ENCODE measurements at regions not wholly inside any gene's neighbourhood (a gene's known extent, or its start where the extent isn't known, plus 50 kb on each side); places are given as distances from the start of the nearest gene placed in this dataset.

DNA sequence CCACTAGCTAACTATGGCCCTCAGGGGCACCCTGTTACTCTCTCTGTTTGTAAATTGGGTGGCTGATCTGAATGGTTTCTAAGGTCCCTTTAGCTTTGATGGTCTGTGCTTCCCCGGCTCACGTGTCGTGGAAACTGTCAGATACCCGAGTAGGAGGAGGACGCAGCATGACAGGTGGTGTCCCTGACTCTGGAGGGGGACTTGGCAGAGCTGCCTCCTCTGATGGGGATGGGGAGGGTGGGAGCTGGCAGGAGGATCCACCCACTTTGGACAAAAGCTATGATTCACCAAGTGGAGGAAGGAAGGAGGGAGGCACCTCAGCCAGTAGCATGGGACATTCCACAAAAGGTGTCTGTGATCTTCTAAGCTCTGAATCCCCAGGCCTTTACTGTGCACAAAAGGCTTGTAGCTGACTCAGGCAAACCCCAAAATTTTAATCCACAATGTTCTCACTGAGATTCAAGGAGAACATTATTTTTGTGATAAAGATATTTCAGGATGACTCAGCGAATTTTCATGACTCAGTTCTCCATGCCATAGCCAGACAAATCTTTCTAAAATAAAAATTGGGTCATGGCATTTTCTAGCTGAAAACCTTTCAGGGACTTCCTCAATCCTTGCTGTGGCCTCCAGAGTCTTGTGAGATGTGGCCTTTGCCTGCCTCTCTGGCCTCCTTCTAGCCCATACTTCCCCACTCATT lies 131.0 kb upstream of the BRINP1 start:
- Histone ChIP-seq H3K4me3 (ENCODE audit: low read length in 2 of 2) (no peak overlapping the region), H3K9me3 (ENCODE audit: control insufficient read depth in 2 of 2, low read length in 2 of 2) (no peaks in the 10 kb centered on the region), H3K4me1 (ENCODE audit: control insufficient read depth, insufficient read depth, low read length) (no peaks in the 10 kb centered on the region), H3K9ac (ENCODE audit: low read length in 2 of 2) (no peak overlapping the region), H3K27ac (ENCODE audit: low read length) (no peak overlapping the region), H3K27me3 (ENCODE audit: control insufficient read depth in 1 of 2, insufficient read depth in 2 of 2, low read length in 2 of 2) (no peaks in the 10 kb centered on the region), H3K36me3 (ENCODE audit: control insufficient read depth in 2 of 2, insufficient read depth in 2 of 2, low read length in 2 of 2) (no peaks in the 10 kb centered on the region)

DNA sequence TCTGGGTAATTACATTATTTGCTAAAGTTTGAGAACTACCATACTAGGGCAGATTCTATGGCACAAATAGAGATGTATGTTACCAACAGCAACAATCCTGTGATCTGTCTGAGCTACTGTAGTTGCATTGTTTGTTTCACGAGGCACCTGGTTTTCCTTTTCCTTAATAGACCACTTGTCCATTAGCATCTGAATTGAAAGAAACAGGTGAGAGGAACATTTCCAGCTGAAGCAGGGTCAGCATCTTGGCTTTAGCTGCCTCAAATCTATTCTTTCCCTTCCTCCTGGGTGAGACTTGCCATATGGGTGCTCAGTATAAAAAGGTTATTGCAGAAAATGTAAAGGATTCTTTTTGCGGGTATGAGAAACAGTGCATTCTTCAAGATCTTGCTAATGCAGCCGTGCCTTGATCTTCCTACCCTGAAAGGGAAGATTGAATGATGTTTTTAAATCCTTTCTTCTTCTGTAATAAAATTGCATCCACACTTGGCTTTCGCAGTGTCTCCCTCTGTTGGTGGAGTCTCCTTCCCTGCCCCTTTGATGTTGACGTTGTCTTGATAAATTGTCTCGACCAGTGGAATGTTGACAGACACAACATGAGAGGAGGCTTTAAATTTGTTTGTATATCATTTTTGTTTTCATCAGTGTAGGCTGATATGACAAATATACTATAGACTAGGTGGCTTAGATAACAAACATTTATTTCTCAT lies 118.0 kb upstream of the BRINP1 start:
- H3K9me3 ChIP-seq (ENCODE audit: control insufficient read depth in 2 of 2, low read length in 2 of 2), result no peaks in the 10 kb centered on the region
- H3K4me3 ChIP-seq (ENCODE audit: low read length in 2 of 2), result no peak overlapping the region
- no peaks in the 10 kb centered on the region for H3K4me1 ChIP-seq (ENCODE audit: control insufficient read depth, insufficient read depth, low read length)
- H3K9ac ChIP-seq (ENCODE audit: low read length in 2 of 2), result no peak overlapping the region
- H3K27ac ChIP-seq (ENCODE audit: low read length), result no peak overlapping the region
- H3K27me3 ChIP-seq (ENCODE audit: control insufficient read depth in 1 of 2, insufficient read depth in 2 of 2, low read length in 2 of 2), result no peaks in the 10 kb centered on the region
- no peaks in the 10 kb centered on the region for H3K36me3 ChIP-seq (ENCODE audit: control insufficient read depth in 2 of 2, insufficient read depth in 2 of 2, low read length in 2 of 2)

DNA sequence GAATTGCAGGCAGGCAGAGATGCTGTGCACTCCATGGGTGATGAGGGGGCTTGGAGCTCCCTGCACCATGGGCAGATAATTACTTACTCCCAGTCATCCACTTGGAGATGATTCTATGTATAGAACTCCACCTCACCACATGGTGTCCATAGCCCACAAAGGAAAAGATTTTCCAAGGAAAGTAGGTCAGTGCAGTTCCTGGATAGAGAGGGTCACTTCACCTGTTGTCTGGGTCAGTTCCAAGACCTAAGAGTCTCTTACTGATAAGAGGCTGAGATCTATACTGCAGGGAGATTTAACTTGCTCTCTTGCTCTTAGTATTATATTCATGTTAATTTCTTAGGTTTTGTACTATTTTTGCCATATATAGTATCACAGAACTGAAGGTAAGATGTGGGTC lies 113.9 kb upstream of the BRINP1 start:
- Histone ChIP-seq H3K27ac (ENCODE audit: low read length) (no peak overlapping the region), H3K4me1 (ENCODE audit: control insufficient read depth, insufficient read depth, low read length) (no peaks in the 10 kb centered on the region), H3K9ac (ENCODE audit: low read length in 2 of 2) (no peak overlapping the region), H3K9me3 (ENCODE audit: control insufficient read depth in 2 of 2, low read length in 2 of 2) (no peaks in the 10 kb centered on the region), H3K36me3 (ENCODE audit: control insufficient read depth in 2 of 2, insufficient read depth in 2 of 2, low read length in 2 of 2) (no peaks in the 10 kb centered on the region), H3K27me3 (ENCODE audit: control insufficient read depth in 1 of 2, insufficient read depth in 2 of 2, low read length in 2 of 2) (no peaks in the 10 kb centered on the region), H3K4me3 (ENCODE audit: low read length in 2 of 2) (no peak overlapping the region)

DNA sequence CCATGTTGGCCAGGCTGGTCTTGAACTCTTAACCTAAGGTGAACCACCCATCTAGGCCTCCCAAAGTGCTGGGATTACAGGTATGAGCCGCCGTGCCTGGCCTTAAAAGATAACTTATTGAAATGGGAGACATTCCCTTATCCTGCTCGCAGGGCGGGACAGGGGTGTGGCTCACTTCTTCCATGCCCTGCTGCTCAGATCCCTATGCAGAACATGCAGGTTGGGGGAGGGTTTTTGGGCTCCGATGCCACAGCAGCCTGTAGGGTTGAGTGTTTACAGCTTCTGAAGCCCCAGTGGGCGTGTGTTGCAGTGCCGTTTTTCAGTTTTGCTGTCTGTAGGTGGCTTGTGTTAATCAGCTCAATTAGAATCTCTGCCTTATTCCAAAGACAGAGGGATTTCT lies 108.0 kb upstream of the BRINP1 start:
- no peak overlapping the region for H3K4me3 ChIP-seq (ENCODE audit: low read length in 2 of 2)
- no peaks in the 10 kb centered on the region for H3K27me3 ChIP-seq (ENCODE audit: control insufficient read depth in 1 of 2, insufficient read depth in 2 of 2, low read length in 2 of 2)
- no peaks in the 10 kb centered on the region for H3K36me3 ChIP-seq (ENCODE audit: control insufficient read depth in 2 of 2, insufficient read depth in 2 of 2, low read length in 2 of 2)
- H3K9ac ChIP-seq (ENCODE audit: low read length in 2 of 2), result no peak overlapping the region
- H3K4me1 ChIP-seq (ENCODE audit: control insufficient read depth, insufficient read depth, low read length), result no peaks in the 10 kb centered on the region
- H3K9me3 ChIP-seq (ENCODE audit: control insufficient read depth in 2 of 2, low read length in 2 of 2), result no peaks in the 10 kb centered on the region
- no peak overlapping the region for H3K27ac ChIP-seq (ENCODE audit: low read length)

DNA sequence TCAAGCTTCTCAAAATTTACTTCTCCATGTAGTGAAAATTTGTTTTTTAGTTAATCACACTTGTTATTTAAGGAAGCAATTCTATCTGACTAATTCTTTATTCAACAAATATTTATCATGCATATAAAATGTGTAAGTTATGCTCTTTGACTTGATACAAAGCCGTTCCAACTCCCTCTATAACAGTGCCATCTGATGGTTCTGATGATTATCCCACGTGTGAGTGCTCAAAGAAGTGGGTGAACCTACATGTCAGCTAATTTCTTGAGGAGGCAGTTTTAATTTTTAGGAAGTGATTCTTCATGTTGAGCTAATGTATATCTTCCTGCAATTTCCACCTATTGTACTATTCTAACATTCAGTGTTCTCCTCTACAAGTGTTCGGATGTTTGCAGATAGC lies 88.8 kb upstream of the BRINP1 start:
- Histone ChIP-seq H3K27ac (ENCODE audit: low read length) (no peak overlapping the region), H3K4me1 (ENCODE audit: control insufficient read depth, insufficient read depth, low read length) (no peaks in the 10 kb centered on the region), H3K9me3 (ENCODE audit: control insufficient read depth in 2 of 2, low read length in 2 of 2) (no peaks in the 10 kb centered on the region), H3K27me3 (ENCODE audit: control insufficient read depth in 1 of 2, insufficient read depth in 2 of 2, low read length in 2 of 2) (no peaks in the 10 kb centered on the region), H3K36me3 (ENCODE audit: control insufficient read depth in 2 of 2, insufficient read depth in 2 of 2, low read length in 2 of 2) (no peaks in the 10 kb centered on the region), H3K4me3 (ENCODE audit: low read length in 2 of 2) (no peak overlapping the region), H3K9ac (ENCODE audit: low read length in 2 of 2) (no peak overlapping the region)

DNA sequence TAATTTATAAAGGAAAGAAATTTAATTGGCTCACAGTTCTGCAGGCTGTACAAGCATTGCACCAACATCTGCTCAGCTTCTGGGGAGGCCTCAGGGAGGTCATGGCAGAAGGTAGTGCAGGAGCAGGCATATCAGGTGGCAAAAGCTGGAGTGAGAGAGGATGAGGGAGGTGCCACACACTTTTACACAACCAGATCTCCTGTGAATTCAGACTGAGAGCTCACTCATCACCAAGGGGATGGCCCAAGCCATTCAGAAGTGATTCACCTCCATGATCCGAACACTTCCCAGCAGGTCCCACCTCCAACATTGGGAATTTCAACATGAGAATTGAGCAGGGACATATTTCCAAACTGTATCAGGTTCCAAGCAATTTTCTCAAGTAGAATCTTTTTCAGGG lies 84.7 kb upstream of the BRINP1 start:
- H3K4me1 ChIP-seq (ENCODE audit: control insufficient read depth, insufficient read depth, low read length), result no peaks in the 10 kb centered on the region
- H3K9ac ChIP-seq (ENCODE audit: low read length in 2 of 2), result no peak overlapping the region
- no peak overlapping the region for H3K4me3 ChIP-seq (ENCODE audit: low read length in 2 of 2)
- H3K9me3 ChIP-seq (ENCODE audit: control insufficient read depth in 2 of 2, low read length in 2 of 2), result peaks cover 2 to 4% of the 10 kb centered on the region in 2 donors
- H3K36me3 ChIP-seq (ENCODE audit: control insufficient read depth in 2 of 2, insufficient read depth in 2 of 2, low read length in 2 of 2), result no peaks in the 10 kb centered on the region
- no peak overlapping the region for H3K27ac ChIP-seq (ENCODE audit: low read length)
- H3K27me3 ChIP-seq (ENCODE audit: control insufficient read depth in 1 of 2, insufficient read depth in 2 of 2, low read length in 2 of 2), result peaks cover 0 to 2% of the 10 kb centered on the region in 2 donors

DNA sequence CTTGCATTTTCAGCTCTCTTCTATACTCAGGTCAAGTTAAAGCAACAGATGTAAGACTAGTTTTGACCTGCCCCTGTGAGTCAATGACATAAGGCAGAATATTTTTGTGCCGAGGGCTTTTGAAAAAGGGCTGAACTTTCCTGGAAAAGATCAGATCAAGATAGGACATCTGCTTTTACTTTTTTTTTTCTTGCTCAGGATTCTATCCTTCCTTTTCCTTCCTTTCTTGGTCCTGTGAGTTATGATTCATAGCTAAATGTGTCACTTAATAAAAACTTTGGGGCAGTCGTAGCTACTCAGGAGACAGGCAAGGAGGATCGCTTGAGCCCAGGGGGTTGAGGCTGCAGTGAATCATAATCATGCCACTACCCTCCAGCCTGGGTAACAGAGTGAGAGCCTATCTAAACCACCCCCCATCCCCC lies 84.3 kb upstream of the BRINP1 start:
- Histone ChIP-seq H3K27ac (ENCODE audit: low read length) (no peak overlapping the region), H3K9ac (ENCODE audit: low read length in 2 of 2) (no peak overlapping the region), H3K4me1 (ENCODE audit: control insufficient read depth, insufficient read depth, low read length) (no peaks in the 10 kb centered on the region), H3K36me3 (ENCODE audit: control insufficient read depth in 2 of 2, insufficient read depth in 2 of 2, low read length in 2 of 2) (no peaks in the 10 kb centered on the region), H3K27me3 (ENCODE audit: control insufficient read depth in 1 of 2, insufficient read depth in 2 of 2, low read length in 2 of 2) (peaks cover 0 to 2% of the 10 kb centered on the region in 2 donors), H3K4me3 (ENCODE audit: low read length in 2 of 2) (no peak overlapping the region), H3K9me3 (ENCODE audit: control insufficient read depth in 2 of 2, low read length in 2 of 2) (peaks cover 2 to 4% of the 10 kb centered on the region in 2 donors)

DNA sequence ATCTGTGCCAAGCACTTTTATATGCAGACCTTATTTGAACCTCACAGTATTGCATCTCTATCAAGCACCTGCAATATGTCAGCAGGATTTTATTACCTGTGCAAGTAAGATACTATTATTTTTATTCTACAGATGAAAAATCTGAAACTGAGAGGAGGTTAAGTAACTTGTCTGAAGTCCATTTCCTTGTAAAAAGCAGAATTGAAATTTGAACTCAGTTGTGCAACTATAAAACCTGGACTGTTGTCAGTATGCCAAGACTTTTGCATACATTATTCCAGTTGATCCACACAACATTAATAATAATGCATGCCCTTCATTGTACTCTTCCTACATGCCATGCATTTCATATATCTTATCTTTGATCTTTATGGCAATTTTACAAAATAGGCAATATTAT lies 82.2 kb upstream of the BRINP1 start:
- Histone ChIP-seq H3K36me3 (ENCODE audit: control insufficient read depth in 2 of 2, insufficient read depth in 2 of 2, low read length in 2 of 2) (no peaks in the 10 kb centered on the region), H3K4me1 (ENCODE audit: control insufficient read depth, insufficient read depth, low read length) (no peaks in the 10 kb centered on the region), H3K4me3 (ENCODE audit: low read length in 2 of 2) (no peak overlapping the region), H3K27ac (ENCODE audit: low read length) (no peak overlapping the region), H3K9me3 (ENCODE audit: control insufficient read depth in 2 of 2, low read length in 2 of 2) (peaks cover 2 to 4% of the 10 kb centered on the region in 2 donors), H3K9ac (ENCODE audit: low read length in 2 of 2) (no peak overlapping the region), H3K27me3 (ENCODE audit: control insufficient read depth in 1 of 2, insufficient read depth in 2 of 2, low read length in 2 of 2) (peaks cover 0 to 2% of the 10 kb centered on the region in 2 donors)

DNA sequence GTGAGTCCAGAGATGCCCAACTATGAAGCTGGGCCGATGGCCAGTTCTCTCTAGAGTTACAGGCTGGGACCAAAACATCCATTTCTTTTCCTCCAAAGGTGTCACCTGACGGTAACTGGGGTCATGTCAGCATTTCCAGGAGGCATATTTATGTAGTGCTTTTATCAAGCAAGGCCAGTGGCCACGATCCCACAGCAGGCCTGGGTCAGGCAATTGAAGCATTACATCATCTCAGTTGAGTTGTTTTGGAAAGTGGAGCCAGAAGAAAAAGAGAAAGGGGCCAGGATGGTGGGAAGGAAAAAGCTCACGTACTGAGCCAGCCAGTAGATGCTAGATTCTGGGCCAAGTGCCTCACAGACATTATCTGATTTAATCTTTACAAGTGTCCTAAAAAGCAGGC lies 73.9 kb upstream of the BRINP1 start:
- no peaks in the 10 kb centered on the region for H3K9me3 ChIP-seq (ENCODE audit: control insufficient read depth in 2 of 2, low read length in 2 of 2)

DNA sequence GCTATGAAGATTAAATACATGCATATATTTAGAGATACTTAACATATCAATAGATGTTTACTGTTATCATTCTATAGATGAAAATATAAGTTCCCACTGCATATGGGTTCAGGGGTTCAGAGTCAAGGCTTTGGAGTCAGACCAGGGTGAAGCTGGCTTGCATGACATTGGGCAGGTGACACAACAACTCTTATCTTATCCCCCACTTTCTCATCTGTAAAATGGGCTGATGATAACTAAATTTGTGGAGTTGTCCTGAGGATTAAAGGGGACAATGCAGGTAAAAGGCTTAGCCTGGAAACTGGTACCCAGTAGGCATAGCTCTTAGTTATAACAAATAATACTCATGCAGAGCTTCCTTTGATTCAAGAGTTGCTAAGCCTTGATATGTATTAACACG lies 72.6 kb upstream of the BRINP1 start:
- Histone ChIP-seq H3K27ac (ENCODE audit: low read length) (no peak overlapping the region), H3K36me3 (ENCODE audit: control insufficient read depth in 2 of 2, insufficient read depth in 2 of 2, low read length in 2 of 2) (no peaks in the 10 kb centered on the region), H3K9ac (ENCODE audit: low read length in 2 of 2) (no peak overlapping the region), H3K9me3 (ENCODE audit: control insufficient read depth in 2 of 2, low read length in 2 of 2) (no peaks in the 10 kb centered on the region), H3K4me3 (ENCODE audit: low read length in 2 of 2) (no peak overlapping the region), H3K27me3 (ENCODE audit: control insufficient read depth in 1 of 2, insufficient read depth in 2 of 2, low read length in 2 of 2) (no peaks in the 10 kb centered on the region), H3K4me1 (ENCODE audit: control insufficient read depth, insufficient read depth, low read length) (no peaks in the 10 kb centered on the region)

More for the DNA sequence above, 73.9 kb upstream of the BRINP1 start:
- H3K27ac ChIP-seq (ENCODE audit: low read length), result no peak overlapping the region
- no peaks in the 10 kb centered on the region for H3K36me3 ChIP-seq (ENCODE audit: control insufficient read depth in 2 of 2, insufficient read depth in 2 of 2, low read length in 2 of 2)
- H3K27me3 ChIP-seq (ENCODE audit: control insufficient read depth in 1 of 2, insufficient read depth in 2 of 2, low read length in 2 of 2), result no peaks in the 10 kb centered on the region
- no peaks in the 10 kb centered on the region for H3K4me1 ChIP-seq (ENCODE audit: control insufficient read depth, insufficient read depth, low read length)
- H3K4me3 ChIP-seq (ENCODE audit: low read length in 2 of 2), result no peak overlapping the region
- H3K9ac ChIP-seq (ENCODE audit: low read length in 2 of 2), result no peak overlapping the region

DNA sequence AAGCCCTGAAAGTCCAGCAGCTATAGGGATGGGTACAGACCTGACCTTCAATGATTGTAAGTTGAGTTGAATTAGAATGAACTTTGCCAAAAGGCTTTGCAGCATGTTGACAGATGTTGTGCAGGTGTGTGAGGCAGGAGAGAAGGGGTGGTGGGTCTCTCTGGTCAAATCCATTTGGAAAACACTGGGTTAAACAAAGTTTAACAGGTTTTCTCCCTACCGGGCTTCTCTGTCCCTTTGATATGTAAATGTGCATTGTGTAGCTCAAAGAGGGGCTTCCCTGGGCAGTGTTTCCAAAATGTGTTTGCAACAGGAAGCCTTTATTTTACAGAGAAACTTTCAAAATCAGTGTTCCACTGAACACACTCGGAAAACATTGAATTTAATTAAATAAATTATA lies 72.1 kb upstream of the BRINP1 start:
- Histone ChIP-seq H3K9ac (ENCODE audit: low read length in 2 of 2) (no peak overlapping the region), H3K9me3 (ENCODE audit: control insufficient read depth in 2 of 2, low read length in 2 of 2) (no peaks in the 10 kb centered on the region), H3K36me3 (ENCODE audit: control insufficient read depth in 2 of 2, insufficient read depth in 2 of 2, low read length in 2 of 2) (no peaks in the 10 kb centered on the region), H3K27me3 (ENCODE audit: control insufficient read depth in 1 of 2, insufficient read depth in 2 of 2, low read length in 2 of 2) (no peaks in the 10 kb centered on the region), H3K4me3 (ENCODE audit: low read length in 2 of 2) (no peak overlapping the region), H3K4me1 (ENCODE audit: control insufficient read depth, insufficient read depth, low read length) (no peaks in the 10 kb centered on the region), H3K27ac (ENCODE audit: low read length) (no peak overlapping the region)

Data from stomach smooth muscle (tissue), 2 donors.